ENCODE measurements at regions not wholly inside any gene's neighbourhood (a gene's known extent, or its start where the extent isn't known, plus 50 kb on each side); places are given as distances from the start of the nearest gene placed in this dataset.
A peak's percentile ranks its signal among the peaks of the same experiment; 100 is the strongest.
"Not testable (repeated sequence)": the region's sequence is repeated elsewhere in the genome, so short reads cannot be mapped to it uniquely, and the experiment has no call there.

DNA sequence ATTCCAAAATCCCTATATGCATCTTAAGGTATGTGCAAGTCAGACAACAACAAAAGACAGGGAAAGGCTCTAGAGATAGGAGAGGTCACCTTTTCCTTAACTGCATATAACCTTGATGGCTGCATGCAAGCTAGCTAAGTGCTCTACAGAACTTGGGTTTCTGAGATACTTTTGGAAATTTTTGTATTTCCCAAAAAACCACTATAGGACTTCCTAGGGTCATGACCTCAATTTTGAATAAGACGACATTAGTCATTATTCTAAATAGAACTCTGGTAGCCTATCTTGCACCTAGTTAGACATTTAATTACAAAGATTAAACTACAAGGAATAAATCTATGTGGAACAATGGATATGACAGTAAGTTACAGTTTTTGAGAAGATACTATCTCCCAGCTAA is 309.3 kb downstream of the BCAT1 start:
- H3K4me3 ChIP-seq (ENCODE audit: low read depth, low read length) = no peak overlapping the region
- TF ChIP-seq CTCF (conservative IDR thresholded peaks at IDR 0.05; ENCODE audit: low read depth, low read length) = no peak
- DNase-seq (ENCODE audit: low read depth) = no peak

DNA sequence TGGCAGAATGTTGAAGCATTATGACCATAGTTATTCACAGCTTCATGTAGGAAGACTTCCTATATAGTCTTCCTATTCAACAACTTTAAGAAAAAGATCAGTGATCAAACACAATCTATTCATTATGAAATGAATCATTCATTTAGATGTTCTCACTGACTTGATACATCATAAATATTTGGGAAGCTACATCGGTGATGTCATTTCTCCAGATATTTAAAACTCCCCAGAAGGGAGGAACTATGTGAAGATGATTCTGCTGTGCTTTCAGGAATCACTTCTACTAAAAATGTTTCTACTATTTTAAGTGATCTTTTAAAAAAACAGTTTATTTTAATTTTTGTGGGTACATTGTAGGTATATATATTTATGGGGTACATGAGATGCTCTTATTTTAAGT is 316.4 kb downstream of the BCAT1 start:
- no peak for TF ChIP-seq CTCF (conservative IDR thresholded peaks at IDR 0.05; ENCODE audit: low read depth, low read length)
- no peak overlapping the region for H3K4me3 ChIP-seq (ENCODE audit: low read depth, low read length)
- no peak for DNase-seq (ENCODE audit: low read depth)

DNA sequence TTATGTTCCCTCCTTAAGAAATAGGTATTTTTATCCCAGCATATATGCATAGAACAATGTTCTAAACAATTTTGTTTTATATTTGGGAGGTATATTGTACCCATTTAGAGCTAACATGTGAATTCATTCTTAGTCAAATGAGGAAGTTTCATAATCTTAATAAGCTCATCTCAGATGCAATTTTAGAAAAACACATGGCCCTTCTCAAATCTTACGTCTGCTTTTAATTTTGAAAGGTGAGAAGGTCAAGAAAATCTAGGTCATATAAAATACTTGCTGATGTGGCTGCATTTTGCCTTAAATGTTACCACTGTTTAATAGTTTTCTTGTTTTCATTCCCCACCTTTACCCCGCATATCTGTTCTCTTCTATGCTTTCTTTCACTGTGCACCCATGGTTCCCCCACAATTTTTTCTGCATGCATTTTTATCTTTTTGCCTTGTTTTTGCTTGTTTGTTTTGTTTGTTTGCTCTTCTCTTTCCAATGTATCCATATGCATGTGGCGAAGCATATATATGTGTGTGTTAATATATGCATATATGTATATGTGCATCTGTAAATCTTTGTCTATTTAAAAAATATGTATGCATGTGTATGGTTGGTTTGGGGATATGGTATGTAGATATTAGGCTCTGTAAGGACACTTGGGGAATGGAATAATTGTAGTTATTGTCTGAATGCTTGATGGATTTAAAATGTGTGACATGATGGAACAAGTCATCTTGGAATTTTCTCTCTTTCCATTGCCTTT is 317.1 kb downstream of the BCAT1 start:
- H3K4me3 ChIP-seq (ENCODE audit: low read depth, low read length) = no peak overlapping the region
- TF ChIP-seq CTCF (conservative IDR thresholded peaks at IDR 0.05; ENCODE audit: low read depth, low read length) = no peak
- DNase-seq (ENCODE audit: low read depth) = no peak

DNA sequence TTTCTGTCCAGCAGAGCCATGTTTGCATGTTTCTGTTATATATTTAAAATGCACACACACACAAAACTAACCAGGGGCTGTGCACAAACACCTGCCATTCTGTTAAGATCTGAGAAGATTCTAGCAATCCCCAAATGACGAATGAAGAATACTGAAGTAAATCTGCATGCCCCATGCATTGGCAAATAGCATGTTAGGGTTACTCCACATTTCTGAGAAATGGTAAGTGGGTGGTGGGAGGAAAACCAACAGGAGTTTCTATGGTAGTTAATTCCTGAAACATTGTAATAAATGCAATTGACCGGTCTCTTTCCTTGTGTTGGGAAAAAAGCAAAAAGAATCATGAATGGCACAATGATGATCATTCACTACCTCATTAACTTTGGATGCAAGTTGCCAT is 318.0 kb downstream of the BCAT1 start:
- DNase-seq (ENCODE audit: low read depth) = no peak
- TF ChIP-seq CTCF (conservative IDR thresholded peaks at IDR 0.05; ENCODE audit: low read depth, low read length) = no peak
- H3K4me3 ChIP-seq (ENCODE audit: low read depth, low read length) = no peak overlapping the region

DNA sequence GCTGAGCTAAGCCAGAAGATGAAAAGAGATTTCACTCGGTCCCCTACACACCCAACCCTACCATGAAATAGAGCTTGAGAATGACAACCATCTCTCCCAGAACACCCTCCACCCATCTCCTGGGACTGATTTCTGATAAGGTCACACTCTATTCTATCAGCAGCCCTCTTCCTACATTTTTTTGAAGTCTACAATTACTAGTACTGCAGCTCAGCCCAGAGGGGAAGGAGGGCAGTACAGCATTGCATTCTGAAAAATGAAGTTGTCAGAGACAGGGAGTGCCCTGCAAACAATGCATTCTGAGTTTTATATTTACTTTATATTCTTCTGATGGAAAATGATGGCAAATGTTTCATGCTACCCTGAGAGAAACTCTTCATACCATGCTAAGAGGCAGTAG is 318.5 kb downstream of the BCAT1 start:
- TF ChIP-seq CTCF (conservative IDR thresholded peaks at IDR 0.05; ENCODE audit: low read depth, low read length) = peak; percentile 66
- peak; percentile 50 for DNase-seq (ENCODE audit: low read depth)
- no peak overlapping the region for H3K4me3 ChIP-seq (ENCODE audit: low read depth, low read length)

DNA sequence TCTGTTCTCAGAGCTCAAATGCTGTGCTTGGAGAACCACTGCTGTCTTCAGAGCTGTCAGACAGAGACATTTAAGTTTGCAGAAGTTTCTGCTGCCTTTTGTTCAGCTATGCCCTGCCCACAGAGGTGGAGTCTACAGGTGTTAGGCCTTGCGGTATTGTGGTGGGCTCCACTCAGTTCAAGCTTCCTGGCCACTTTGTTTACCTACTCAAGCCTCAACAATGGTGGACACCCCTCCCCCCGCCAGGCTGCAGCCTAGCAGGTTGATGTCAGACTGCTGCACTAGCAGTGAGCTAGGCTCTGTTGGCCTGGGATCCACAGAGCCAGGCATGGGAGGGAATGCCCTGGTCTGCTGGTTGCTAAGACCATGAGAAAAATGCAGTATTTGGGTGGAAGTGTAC is 323.8 kb downstream of the BCAT1 start:
- no peak for TF ChIP-seq CTCF (conservative IDR thresholded peaks at IDR 0.05; ENCODE audit: low read depth, low read length)
- no peak for DNase-seq (ENCODE audit: low read depth)
- H3K4me3 ChIP-seq (ENCODE audit: low read depth, low read length) = no peak overlapping the region

DNA sequence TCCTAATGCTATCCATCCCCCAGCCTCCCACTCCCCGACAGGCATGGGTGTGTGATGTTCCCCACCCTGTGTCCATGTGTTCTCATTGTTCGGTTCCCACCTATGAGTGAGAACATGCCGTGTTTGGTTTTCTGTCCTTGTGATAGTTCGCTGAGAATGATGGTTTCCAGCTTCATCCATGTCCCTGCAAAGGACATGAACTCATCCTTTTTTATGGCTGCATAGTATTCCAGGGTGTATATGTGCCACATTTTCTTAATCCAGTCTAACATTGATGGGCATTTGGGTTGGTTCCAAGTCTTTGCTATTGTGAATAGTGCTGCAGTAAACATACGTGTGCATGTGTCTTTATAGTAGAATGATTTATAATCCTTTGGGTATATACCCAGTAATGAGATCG is 328.9 kb downstream of the BCAT1 start:
- DNase-seq (ENCODE audit: low read depth); H3K4me3 ChIP-seq (ENCODE audit: low read depth, low read length): not testable (repeated sequence)

All from choroid plexus epithelial cell (primary cell).